WERI-Rb-1 (cell line): ENCODE measurements at regions not wholly inside any gene's neighbourhood (a gene's known extent, or its start where the extent isn't known, plus 50 kb on each side); places are given as distances from the start of the nearest gene placed in this dataset.

Experiments
- DNase-seq: peaks from one replicate; pipeline ENCODE4 v3.0.0-alpha.2; 2020
- H3K27ac ChIP-seq: fragments of 250-450 bp; sonication (Bioruptor Pico); 2 replicates; pipeline ENCODE4 v1.5.1; 2020; ENCODE audit warnings: mild to moderate bottlenecking, moderate library complexity
- H3K27me3 ChIP-seq: fragments of 250-450 bp; sonication (Bioruptor Pico); 2 replicates; pipeline ENCODE4 v1.5.1; 2021; ENCODE audit warnings: mild to moderate bottlenecking, low read depth, moderate library complexity; ENCODE audit not compliant: insufficient read depth, severe bottlenecking
- H3K36me3 ChIP-seq: fragments of 250-450 bp; sonication (Bioruptor Pico); 2 replicates; pipeline ENCODE4 v1.5.1; 2020; ENCODE audit warnings: mild to moderate bottlenecking, moderate library complexity
- H3K4me3 ChIP-seq: 2 replicates; pipeline ENCODE4 v1.5.1; 2011; ENCODE audit warnings: low read depth, mild to moderate bottlenecking, control low read depth, low read length
- H3K9me3 ChIP-seq: fragments of 250-450 bp; sonication (Bioruptor Pico); 2 replicates; pipeline ENCODE4 v1.5.1; 2021; ENCODE audit warnings: mild to moderate bottlenecking, moderate library complexity; ENCODE audit not compliant: severe bottlenecking
- TF ChIP-seq, protein P1 (sequence below): IDR thresholded peaks from 2 replicates; pipeline ENCODE4 v1.5.1; 2011; ENCODE audit warnings: low read depth, mild to moderate bottlenecking, control low read depth, inconsistent platforms, low read length

DNA sequence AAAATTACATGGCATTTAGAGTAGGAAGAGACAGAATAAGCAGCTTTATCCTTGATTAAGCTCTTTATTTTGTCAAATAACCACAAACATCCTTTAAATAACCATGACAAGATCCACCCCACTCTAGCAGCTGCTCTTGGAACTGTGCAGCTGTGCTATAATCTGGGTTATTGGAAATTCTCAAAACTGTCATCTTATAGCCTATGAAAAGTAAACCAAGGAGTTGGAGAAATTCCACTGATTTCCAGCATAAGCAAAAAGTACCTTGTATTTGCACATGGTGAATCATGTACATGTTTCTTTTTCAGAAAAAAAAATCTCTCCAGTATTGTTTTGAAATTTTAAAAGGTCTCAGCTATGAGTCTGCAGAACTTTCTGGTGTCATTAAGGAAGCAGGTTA, 88.8 kb upstream of the ABI3BP start:
- no peaks in the 10 kb centered on the region for H3K36me3 ChIP-seq
- H3K27me3 ChIP-seq, result no peaks in the 10 kb centered on the region
- no peak overlapping the region for H3K27ac ChIP-seq
- TF ChIP-seq, protein P1, sequence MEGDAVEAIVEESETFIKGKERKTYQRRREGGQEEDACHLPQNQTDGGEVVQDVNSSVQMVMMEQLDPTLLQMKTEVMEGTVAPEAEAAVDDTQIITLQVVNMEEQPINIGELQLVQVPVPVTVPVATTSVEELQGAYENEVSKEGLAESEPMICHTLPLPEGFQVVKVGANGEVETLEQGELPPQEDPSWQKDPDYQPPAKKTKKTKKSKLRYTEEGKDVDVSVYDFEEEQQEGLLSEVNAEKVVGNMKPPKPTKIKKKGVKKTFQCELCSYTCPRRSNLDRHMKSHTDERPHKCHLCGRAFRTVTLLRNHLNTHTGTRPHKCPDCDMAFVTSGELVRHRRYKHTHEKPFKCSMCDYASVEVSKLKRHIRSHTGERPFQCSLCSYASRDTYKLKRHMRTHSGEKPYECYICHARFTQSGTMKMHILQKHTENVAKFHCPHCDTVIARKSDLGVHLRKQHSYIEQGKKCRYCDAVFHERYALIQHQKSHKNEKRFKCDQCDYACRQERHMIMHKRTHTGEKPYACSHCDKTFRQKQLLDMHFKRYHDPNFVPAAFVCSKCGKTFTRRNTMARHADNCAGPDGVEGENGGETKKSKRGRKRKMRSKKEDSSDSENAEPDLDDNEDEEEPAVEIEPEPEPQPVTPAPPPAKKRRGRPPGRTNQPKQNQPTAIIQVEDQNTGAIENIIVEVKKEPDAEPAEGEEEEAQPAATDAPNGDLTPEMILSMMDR, result no peak
- no peak for DNase-seq
- no peak overlapping the region for H3K4me3 ChIP-seq
- no peaks in the 10 kb centered on the region for H3K9me3 ChIP-seq

DNA sequence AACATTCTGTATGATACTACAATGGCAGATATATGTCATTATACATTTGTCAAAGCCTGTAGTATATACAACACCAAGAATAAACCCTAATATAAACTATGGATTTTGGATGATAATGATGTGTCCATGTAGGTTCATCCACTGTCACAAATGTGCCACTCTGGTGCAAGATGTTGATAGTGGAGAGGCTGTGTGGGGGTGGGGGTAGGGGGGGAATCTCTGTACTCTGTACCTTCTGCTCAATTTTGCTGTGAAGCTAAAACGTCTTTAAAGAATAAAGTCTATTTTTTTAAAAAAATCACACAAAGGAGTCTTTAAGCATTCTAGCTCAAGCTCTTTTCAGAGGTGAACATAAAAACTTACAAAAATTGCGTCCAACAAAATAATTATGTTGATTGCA, 88.2 kb upstream of the ABI3BP start:
- Histone ChIP-seq H3K4me3 (no peak overlapping the region), H3K27me3 (no peaks in the 10 kb centered on the region), H3K27ac (no peak overlapping the region), H3K9me3 (no peaks in the 10 kb centered on the region), H3K36me3 (no peaks in the 10 kb centered on the region)
- no peak for DNase-seq
- TF ChIP-seq, protein P1, result no peak

DNA sequence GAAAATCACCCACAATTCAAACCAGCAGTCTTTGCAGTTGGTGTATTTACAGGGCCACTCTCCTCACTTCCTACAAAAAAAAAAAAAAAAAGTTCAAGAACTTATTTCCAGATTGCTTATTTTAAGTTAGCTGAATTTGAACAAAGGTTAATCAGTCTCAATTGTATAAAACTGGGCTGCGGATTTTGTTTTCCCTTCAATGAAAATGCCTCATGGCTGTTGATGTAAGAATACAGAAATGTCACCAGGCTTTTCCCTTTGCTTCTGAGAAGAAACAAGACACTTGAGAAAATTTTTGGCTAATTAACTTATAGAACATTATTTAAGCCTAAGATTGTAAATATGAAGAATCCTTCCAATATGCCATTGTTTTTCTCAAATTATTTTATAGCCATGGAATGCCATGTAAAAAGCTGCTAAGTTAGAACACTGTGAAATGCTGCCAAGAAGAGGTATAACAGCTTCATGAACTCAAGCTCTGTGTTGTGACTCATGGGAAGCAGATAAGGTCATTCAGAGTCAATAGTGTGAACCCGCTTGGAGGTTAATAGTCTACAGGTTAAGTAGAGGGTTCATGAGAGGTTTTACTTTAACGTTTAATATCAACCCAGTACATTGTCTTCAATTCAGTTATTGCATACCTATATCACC, 84.3 kb upstream of the ABI3BP start:
- H3K4me3 ChIP-seq, result no peak overlapping the region
- H3K9me3 ChIP-seq, result no peaks in the 10 kb centered on the region
- H3K27ac ChIP-seq, result no peak overlapping the region
- TF ChIP-seq, protein P1, result no peak
- no peaks in the 10 kb centered on the region for H3K36me3 ChIP-seq
- H3K27me3 ChIP-seq, result no peaks in the 10 kb centered on the region
- no peak for DNase-seq

DNA sequence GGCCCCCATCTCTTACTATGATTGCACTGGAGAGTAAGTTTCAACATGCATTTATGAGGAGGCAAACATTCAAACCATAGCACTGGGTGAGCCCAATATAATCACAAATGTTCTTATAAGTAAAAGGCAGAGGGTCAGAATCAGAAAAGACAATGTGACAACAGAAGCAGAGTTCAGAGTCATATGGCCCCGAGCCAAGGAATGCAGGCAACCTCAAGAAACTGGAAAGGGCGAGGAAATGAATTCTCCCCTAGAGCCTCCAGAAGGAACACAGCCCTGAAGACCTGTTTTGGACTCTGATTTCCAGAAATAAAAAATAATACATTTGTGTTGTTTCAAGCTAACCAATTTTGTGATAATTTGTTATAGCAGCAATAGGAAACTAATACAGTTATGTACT, 81.3 kb upstream of the ABI3BP start:
- Histone ChIP-seq H3K27me3 (no peaks in the 10 kb centered on the region), H3K27ac (no peak overlapping the region), H3K9me3 (no peaks in the 10 kb centered on the region), H3K36me3 (no peaks in the 10 kb centered on the region), H3K4me3 (no peak overlapping the region)
- TF ChIP-seq, protein P1, result no peak
- no peak for DNase-seq

DNA sequence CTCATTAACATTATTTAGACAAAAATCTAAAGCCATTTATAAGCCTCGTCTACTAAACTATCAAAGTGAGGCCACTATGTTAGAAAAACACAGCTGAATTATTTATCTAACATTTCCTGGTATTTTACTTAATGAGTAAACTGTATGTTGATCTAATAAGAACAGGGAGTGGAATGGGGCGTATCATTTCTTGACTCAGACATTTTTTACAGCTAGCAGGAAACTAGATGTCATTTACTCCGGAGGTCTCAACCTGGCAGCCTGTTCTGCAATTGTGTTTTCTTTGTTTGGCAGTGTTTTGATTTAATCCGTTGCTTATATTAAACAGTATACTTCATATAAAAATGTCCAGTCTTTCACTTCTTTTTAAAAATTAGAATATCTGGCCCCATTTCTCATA, 79.1 kb upstream of the ABI3BP start:
- H3K27ac ChIP-seq, result no peak overlapping the region
- DNase-seq, result no peak
- TF ChIP-seq, protein P1, result no peak

DNA sequence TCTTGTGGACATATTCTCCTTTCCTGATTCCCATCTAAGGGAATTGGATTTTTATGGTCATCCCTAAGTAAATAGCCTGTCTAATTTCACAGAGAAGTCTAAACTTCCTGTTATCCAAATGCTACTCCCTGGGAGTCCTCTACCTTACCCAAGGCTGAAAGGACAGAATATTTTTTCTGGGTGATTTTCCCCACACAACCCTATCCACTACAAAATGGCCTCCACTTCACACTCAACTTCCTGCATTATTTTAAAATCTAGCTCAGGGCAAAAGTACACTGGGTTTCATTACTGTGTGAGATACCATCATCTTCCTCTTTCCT, 77.5 kb upstream of the ABI3BP start:
- no peaks in the 10 kb centered on the region for H3K27me3 ChIP-seq
- H3K27ac ChIP-seq, result no peak overlapping the region
- TF ChIP-seq, protein P1, result no peak
- H3K4me3 ChIP-seq, result no peak overlapping the region
- H3K9me3 ChIP-seq, result no peaks in the 10 kb centered on the region
- DNase-seq, result no peak
- H3K36me3 ChIP-seq, result no peaks in the 10 kb centered on the region

More for the DNA sequence above, 79.1 kb upstream of the ABI3BP start:
- no peak overlapping the region for H3K4me3 ChIP-seq
- H3K27me3 ChIP-seq, result no peaks in the 10 kb centered on the region
- no peaks in the 10 kb centered on the region for H3K9me3 ChIP-seq
- H3K36me3 ChIP-seq, result no peaks in the 10 kb centered on the region
